HCEC 1CT (cell line): ENCODE measurements at regions not wholly inside any gene's neighbourhood (a gene's known extent, or its start where the extent isn't known, plus 50 kb on each side); places are given as distances from the start of the nearest gene placed in this dataset.
A peak's percentile ranks its signal among the peaks of the same experiment; 100 is the strongest.

Experiments used
- DNase-seq: peaks from one replicate; pipeline ENCODE4 v3.0.0-alpha.2; 2017

DNA sequence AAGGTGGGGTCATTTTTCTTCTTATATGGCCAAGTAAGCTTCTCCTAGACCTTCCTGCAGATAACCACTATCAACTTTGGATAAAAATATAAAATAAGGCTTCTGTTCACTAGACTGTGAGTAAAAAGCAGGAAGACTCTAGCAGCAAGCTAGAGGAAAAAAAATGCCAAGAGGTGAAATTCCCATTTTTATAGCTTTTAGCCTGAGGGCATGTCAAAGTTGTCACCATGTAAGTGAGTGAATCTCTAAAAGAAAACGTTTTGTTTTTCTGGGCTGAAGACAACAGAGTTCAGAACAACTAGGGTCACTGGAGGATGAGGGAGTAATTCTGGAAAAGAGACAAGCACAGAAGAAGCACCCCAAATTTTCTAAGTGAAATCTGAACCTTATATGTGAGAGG, 143.9 kb upstream of the DIO3 start:
- DNase-seq: no peak

DNA sequence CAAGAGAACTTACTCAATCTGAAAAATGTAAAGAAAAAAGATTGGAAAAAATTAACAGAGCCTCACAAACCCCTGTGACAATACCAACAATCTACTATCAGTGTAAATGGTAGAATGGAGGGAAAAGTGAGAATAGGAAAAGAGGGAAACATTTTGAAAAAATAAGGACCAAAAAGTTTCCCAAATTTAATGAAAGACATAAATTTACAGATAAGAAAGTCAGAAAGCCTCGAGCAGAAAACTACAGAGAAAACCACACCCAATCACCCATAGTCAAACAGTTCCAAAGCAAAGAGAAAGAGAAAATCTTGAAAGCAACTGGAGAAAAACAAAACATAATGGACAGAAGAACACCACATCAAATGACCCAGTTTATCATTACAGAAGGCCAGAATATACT, 142.7 kb upstream of the DIO3 start:
- no peak for DNase-seq

DNA sequence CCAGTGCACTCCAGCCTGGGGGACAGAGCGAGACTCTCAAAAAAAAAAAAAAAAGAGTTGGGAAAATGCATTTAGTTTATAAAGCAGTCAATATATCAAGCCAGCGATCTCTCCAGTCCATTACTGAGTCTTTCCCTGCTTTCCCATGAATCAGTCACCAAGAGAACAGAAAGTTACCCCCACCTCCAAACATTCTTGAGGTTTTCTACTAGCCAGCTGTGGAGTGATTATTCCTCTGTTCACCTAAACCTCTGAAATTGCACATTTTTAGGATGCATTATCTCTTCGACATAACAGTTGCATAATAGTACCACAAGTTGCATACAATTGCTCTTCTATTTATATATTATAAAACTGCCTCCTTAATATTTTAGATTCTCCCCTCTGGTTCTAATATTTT, 134.8 kb upstream of the DIO3 start:
- DNase-seq: no peak

DNA sequence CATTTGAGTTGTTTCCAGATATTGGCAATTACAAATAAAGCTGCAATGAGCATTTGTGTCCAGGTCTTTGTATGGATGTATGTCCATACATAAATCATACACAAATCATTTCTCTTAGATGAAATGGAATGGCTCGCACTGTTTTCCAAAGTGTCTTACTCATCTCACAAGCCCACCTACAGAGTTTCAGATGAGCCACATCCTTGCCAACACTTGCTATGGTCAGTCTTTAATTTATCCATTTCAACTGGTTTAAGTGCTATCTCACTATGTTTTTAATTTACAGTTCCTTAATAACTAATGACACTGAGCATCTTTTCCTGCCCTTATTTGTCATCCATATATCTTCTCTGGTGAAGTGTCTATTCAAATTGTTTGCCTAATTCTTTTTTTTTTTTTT, 132.9 kb upstream of the DIO3 start:
- DNase-seq: no peak

DNA sequence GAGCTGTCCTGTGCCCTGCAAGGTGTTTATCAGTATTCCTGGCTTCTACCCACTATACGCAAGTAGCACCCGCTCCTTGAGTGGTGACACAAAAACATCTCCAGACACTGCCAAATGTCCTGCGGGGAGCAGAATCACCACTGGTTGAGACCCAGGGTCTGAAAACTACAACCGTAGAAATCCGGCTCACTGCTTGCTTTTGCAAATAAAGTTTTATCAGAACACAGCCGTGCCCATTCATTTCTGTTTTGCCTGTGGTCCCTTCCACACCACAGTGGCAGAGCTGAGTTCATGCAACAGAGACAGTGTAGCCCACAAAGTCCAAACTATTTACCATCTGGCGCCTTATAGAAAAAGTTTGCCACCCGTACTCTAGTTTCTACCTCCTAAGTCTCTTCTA, 125.7 kb upstream of the DIO3 start:
- no peak for DNase-seq

DNA sequence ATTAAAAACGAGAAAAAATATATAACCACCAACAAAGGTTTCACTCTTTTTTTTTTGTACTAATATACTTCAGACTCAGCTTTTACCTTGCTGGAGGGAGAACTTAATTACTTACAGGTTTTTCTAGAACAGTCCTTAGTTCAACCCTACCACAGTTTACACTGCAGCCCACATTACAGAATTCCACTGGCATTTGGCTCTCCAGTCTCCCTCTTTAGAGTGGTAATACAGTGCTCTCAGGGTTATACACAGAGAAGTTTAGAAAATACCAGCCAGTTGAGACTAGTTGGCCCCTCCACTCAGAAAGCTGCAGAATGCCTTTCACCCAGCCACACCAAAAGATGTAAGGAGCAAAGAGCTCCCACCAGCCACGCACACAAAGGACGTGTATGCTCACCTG, 122.3 kb upstream of the DIO3 start:
- no peak for DNase-seq

DNA sequence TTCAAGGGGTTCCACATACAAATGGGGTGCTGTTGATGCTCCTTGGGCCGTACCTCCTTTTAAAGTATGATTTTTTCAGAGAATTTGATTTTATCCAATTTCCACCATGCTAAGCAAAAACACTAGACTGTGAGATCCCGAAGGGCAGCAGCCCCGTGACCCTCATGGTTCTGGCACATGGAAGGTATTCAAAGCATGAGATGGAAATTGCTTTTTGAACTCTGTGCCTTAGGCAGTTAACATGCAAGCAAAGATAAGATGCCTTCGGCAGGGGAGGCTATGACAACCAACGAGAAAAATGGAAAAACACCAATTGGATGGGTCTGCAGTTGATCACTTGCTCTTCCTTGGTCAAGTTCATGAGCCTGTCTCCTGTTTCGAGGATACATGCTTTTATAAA, 120.8 kb upstream of the DIO3 start:
- DNase-seq: no peak

DNA sequence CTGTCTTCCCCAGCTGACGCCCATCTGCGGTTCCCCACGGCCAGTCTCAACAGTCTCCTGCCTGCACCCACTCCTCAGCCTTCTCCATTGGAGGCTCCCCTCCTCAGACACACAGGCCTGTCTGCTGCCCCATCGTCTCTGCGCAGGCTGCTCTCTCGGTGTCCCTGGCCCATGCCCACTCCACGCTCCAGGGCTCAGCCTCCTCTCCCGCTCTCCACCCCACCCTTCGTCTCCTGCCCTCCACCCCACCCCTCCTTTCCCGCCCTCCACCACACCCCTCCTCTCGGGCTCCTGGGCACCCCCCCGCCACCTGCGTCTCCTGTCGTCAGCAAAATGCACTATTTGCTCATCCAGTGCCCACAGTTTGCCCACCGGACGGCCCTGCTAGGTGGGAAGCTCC, 119.6 kb upstream of the DIO3 start:
- DNase-seq: no peak

DNA sequence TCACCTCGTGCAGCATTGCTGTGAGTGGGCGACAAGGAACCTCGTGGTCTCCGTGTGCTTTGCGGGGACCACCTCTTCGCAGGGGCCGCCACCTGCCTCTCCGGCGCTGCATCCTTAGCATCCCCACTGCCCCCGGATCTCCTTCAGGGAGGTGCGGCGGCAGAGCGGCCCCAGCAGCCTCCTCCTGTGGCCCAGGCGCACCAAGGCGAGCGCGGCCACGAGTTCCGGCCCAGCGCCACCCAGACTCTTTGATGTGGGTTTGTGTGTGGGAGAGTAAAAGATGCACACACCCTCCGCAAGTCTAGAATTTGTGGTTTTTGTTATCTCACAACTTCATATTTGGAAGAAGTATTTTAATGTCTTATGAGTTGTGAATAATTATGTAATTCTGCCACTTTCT, 118.8 kb upstream of the DIO3 start:
- no peak for DNase-seq

DNA sequence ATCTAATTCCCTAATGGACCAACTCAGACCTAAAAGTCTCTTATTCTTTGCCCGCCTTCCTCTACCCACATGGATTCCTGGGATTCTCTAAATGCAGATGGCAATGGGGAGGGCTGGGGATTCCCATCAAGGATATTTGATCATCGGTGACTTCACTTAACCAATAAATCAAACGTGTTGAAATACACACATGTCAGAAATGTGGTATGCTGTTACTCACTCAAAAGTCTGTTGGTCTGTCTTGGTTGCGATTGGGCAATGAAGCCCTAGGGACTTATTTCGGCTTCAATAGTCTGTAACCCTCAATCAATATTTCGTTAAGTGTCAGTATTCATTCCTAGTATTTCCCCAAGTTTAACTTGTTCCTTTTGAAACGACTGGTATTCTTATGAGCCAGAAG, 117.2 kb upstream of the DIO3 start:
- DNase-seq: peak; percentile 7

DNA sequence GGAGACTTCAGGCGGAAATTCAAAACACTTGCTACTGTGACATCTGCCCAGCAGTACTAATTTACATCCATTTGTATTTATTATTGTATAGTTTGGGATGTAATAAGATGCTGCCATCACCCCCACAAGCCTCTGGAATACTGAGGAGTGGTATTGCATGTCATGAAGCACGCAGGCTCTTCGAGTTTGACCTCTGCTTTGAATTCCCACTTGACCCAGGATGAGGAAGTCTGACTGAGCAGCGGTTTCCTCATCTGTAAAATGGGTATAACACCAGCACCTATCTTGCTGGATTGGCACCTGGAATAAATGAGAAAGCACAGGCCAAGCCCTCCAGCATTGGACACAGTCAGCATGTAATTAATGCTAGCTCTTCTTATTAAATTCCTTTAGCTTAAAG, 116.0 kb upstream of the DIO3 start:
- DNase-seq: no peak

DNA sequence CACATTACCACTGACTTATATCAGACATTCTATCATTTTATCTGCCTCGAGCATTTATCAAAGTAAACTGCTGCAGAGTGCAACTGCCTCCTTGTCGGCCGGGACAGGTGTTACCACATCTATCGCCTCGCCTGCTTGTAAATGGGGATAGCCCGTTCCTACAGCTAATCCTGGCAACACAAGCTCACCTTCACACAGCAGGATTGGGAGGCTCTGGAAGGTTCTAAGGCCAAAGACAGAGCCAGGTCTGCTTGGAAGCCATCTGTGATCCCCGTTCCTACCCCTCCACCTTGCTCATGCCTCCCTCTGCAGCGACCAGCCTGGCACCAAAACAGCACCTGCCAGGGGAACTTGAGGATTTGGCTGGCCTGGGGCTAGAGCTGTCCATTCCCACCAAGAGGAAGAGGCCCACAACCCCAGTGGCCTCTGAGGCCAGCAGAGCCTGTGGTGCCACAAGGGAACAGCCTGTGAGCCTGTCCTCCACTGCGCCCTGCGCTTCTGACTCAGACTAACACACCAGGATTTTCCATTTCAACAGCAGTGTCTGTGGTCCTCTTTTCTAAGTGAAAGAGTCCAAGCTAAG, 114.8 kb upstream of the DIO3 start:
- DNase-seq: no peak

DNA sequence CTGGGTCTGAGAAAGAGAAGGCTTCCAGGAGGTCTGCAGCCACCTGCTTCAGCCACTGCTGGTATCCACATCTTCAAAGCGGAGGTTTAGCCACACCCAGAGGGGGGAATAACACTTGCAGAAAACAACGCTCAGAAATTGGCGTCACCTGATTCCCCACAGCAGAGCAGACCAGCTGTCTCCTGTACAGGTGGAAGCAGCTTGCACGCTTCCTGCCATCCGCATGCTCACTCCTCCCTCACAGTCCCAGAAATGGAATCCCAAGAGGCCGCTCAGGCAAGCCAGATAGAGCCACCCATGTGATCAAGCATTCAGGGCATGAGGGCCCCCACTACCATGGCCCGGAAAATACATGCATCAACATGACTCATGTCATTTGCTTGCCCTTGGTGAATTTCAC, 112.2 kb upstream of the DIO3 start:
- no peak for DNase-seq

DNA sequence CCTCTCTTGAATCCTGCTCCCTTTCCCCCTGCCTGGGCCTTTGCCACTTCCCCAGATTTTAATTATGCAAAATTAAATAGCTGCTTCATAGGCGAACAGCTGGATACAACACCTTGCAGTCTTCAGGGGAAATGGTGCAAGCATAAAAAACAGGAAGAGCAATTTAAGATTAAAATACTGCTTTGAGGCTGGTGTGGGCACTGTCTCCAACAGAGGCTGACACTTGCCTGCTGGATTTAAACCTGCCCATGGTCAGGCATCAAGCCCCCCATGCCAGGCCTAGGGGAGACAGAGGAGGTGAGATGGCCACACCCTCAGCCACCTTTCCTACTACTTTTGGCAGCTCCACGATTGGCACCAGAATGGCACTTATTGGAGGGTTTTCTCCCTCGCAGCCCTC, 110.1 kb upstream of the DIO3 start:
- DNase-seq: no peak

DNA sequence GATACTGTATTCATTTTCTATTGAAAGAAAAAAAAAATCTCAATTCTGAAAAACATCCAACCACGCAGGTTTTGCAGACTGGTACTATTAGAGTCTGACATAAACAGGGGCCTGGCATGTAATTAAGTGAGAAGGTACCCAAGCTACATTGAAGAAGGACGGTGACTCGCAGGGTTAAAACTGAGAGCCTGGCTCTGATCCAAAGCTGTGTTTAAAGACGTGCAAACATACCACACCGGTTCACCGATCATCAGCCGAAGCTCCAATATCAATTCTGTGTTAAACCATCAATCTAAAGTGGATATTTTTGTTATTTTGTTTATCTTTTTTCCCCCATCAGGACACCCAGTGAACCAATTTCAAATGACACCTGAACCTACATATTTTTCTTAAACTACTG, 108.1 kb upstream of the DIO3 start:
- no peak for DNase-seq

DNA sequence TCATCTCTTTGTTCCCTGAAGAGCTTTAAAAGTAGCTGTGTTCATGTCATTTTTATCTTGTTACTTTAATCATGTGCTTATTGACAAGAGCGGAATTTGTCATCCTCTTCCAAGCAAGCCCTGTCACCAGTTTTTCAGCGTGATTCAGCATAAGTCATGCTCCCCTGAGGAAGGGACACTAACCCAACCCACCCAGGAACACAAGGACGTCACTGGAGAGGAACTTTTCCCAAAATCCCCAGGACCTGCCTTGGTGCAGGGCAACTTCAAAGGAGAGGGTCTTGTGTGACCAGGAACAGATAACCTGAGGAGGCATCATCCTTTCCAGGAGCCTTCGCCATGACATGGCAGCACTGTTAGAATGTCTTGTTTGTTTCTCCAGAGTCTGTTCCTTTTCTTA, 107.1 kb upstream of the DIO3 start:
- no peak for DNase-seq

DNA sequence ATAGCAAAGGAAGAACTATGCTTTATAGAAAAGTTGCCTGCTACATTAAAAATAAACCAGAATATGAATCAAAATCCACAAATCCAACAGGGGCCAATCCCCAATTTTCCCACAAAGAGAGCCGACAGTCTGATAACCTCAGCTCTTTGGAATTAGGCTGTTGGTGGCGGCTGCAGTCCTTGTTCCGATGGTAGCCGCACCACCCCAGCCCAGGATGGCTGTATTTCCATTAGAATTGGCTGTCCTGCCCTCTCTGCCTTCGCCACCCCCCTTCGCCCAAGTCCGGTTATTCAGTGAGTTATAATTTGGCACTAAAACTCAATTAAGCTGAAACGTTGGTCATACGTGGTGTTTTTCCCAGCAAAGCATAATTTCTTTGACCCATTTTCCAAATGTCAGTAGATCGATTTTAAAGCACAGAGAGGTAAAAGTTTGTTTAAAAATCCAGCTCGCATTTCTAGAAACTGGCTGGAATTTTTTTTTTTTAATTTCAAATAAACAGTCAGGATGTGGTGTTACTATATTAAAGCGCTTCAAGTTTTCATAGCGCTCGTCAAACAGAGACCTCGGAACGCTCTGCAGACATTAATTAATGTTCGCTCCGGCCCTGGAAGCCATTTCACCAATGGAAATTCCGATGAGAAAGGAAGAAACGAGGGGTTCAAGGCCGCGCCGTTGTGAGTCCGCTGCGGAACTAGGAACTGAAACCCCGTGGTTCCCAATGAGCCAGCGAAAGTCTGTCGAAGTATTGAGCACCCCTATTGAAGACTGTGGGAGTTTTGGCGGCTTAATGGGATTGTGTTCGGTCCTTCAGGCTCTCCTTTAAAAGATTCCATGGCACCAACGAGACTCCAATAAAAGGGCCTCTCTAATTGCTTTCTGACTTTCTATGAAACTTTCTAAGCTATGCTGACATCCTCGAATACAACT, 104.8 kb upstream of the DIO3 start:
- DNase-seq: no peak

DNA sequence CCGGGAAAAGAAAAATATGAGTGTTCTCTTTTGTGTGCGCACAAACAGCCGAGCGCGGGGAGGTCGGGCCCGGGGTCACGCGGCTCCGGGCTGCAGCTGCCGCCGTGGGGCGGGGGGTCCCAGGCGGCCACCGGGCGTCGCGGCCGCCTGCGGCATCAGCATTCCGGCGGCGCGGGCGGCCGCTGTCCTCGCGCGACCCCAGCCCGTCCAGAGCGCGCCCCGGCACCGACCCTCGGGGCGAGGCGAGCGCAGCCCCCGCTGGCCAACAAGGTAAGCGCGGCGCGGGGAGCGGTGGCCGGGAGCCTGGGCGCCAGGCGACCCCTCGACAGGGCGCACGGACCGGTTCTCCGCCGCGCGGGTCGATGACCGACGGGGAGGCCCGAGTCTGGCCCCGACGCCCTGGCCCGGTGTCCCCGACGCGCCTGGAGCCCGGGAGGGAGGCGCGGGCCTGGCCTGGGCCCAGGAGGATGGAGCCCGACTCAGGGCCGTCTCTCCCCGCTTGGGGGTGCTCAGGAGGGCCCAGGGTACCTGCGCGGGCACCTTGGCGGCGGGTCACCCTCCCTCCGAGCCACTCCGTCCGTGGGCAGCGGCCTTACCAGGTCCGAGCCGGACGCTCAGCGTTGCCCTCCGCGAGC, 103.9 kb upstream of the DIO3 start:
- no peak for DNase-seq

DNA sequence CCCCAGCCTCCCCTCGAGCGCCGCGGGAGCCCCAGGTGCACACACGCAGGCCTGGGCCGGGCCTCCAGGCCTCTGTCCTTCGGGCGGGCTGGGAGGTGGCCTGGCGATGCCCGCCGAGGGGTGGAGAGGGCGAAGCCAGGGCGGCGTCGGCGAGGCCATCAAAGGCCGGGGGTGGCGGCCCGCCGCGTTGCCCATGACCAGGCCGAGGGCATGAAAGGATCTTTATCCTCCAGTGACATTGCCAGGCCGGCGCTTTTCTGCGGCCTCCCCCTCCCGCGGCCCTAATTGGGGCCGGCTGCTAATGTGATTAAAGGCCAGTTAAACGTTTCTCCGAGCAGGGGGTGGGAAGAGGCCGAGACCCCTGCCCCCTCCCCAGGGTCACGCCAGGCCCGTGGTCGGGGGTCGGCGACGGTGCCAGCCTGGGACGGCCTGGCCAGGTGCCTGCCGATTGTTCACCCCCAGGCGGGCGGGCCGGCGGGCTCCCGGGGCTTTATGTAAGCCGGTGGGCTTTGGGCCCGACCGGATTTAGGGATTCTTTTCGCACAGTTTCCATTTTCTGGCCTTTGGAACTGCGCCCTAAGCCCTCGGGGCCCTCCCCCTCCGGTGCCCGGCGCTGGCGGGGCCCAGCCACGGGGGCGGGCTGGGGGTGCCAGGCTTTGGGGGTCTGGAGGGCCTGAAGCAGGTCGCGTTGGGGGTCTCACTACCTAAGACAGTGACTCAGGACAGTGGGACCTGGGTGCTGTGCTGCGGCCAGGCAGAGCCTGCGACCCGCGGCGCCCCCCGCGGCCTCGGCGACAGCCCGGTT, 103.2 kb upstream of the DIO3 start:
- DNase-seq: no peak

DNA sequence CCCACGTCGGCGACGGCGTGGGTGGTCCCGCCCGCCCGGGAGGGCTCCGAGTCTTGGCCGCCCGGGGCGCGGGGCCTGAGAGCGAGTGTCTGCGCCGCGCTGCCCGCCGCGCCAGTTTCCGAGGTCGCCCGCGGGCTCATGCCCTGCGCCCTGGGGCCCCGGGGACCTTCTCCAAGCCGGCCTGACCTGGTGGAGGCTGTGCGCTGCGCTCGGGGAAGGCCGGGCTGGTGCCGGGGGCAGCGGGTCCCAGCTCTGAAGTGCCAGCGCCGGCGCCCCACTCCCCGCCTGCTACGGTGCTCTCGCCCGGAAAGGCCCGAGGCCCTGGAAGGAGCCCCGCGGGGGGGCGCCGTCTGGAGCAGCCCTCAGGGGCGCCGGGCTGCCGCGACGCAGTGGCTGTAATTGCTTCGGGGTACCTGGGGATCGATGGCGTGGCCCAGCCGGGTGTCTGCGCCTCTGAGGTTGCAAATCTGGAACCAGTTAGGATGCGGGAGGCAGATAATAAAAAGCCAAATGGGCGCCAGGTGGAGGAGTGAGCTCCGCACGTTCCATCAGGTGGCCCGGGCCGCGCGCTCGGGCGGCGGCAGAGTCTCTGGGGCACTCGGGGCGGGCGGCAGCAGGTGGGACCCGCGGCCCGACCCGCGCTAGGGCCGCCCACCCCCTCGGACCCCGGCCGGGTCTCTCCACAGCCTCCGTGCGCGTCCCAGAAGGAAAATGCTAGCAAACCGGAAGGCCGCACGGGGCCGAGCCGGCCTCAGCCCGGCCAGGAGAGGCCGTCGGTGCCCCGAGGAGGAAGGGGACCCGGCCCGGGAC, 102.3 kb upstream of the DIO3 start:
- no peak for DNase-seq

DNA sequence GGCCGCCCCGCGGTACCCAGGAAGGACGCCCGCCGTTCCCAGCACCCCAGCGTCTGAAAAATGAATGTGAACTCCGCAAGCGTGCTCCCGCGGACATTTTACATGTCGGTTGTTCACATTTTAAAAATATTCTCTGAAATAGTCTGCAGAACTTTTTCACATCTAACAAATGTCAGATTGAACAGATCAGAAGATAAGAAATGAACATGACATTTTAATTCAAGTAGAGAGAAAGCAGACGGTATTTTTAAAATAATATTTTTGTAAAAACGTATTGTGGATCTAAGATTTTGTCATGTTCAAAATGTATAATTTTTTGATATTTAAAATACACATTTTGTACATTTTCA, 101.8 kb upstream of the DIO3 start:
- DNase-seq: no peak

DNA sequence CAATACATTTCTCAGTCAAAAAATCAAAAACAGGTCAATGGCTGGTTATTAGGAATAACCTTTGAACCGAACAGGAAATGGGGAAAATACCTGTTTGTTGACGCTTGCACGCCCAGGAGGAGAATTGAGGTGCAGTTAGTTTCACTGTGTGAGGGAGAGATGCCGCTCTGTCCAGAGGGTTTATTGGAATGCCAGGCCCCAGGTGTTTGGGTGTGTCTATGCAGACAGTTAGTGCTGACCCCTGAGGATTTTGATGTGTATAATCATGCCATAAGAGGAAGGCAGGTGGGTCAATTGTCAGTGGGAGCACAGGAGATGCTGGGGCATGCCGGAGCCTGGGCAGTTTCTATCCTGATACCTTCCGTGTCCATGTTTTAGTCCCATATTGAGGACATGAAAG, 100.8 kb upstream of the DIO3 start:
- no peak for DNase-seq
